ENCODE measurements at regions not wholly inside any gene's neighbourhood (a gene's known extent, or its start where the extent isn't known, plus 50 kb on each side); places are given as distances from the start of the nearest gene placed in this dataset.

- ATAC-seq (ENCODE audit: low FRiP score) (no peak), DNase-seq (ENCODE audit: low spot score) (no peak)
- no peak for TF ChIP-seq CTCF (IDR thresholded peaks at IDR 0.05)
Measured at GRCh38 chr19:5268801-5269200, 71.8 kb downstream of the PTPRS start.

GRCh38 chr19:5265260-5265659, 75.4 kb downstream of the PTPRS start:
- TF ChIP-seq CTCF (IDR thresholded peaks at IDR 0.05) = no peak
- no peak for DNase-seq (ENCODE audit: low spot score)
- no peak for ATAC-seq (ENCODE audit: low FRiP score)

GRCh38 chr19:5264453-5264852, 76.2 kb downstream of the PTPRS start:
- DNase-seq (ENCODE audit: low spot score) (no peak), ATAC-seq (ENCODE audit: low FRiP score) (no peak)
- TF ChIP-seq CTCF (IDR thresholded peaks at IDR 0.05) = no peak

- no peak for TF ChIP-seq CTCF (IDR thresholded peaks at IDR 0.05)
- DNase-seq (ENCODE audit: low spot score) (no peak), ATAC-seq (ENCODE audit: low FRiP score) (no peak)
Measured at GRCh38 chr19:5263615-5264014, 77.0 kb downstream of the PTPRS start.

GRCh38 chr19:5262721-5263120, 77.9 kb downstream of the PTPRS start:
- no peak for ATAC-seq (ENCODE audit: low FRiP score)
- DNase-seq (ENCODE audit: low spot score) = no peak

GRCh38 chr19:5261156-5261890, 79.3 kb downstream of the PTPRS start:
- ATAC-seq (ENCODE audit: low FRiP score) = no peak
- DNase-seq (ENCODE audit: low spot score) = no peak
- no peak for TF ChIP-seq CTCF (IDR thresholded peaks at IDR 0.05)

More at GRCh38 chr19:5262721-5263120, 77.9 kb downstream of the PTPRS start:
- TF ChIP-seq CTCF (IDR thresholded peaks at IDR 0.05) = no peak

GRCh38 chr19:5260381-5260967, 80.1 kb downstream of the PTPRS start:
- TF ChIP-seq CTCF (IDR thresholded peaks at IDR 0.05) = no peak
- ATAC-seq (ENCODE audit: low FRiP score) (no peak), DNase-seq (ENCODE audit: low spot score) (no peak)
